Skeletal muscle satellite cell (primary cell): ENCODE measurements at regions not wholly inside any gene's neighbourhood (a gene's known extent, or its start where the extent isn't known, plus 50 kb on each side); places are given as distances from the start of the nearest gene placed in this dataset. TPM values are rescaled to one million over a fixed set of nuclear protein-coding genes. Genes with fewer than 3 reads are reported as not detected.

Experiments used
- H3K27me3 ChIP-seq: 2 replicates; pipeline ENCODE4 v1.7.0; 2013; ENCODE audit warnings: low read length; ENCODE audit not compliant: control insufficient read depth, insufficient read depth
- H3K36me3 ChIP-seq: 2 replicates; pipeline ENCODE4 v1.7.0; 2013; ENCODE audit warnings: mild to moderate bottlenecking, control low read depth, low read length; ENCODE audit not compliant: insufficient read depth
- H3K4me1 ChIP-seq: 2 replicates; pipeline ENCODE4 v1.7.0; 2013; ENCODE audit warnings: low read length; ENCODE audit not compliant: control insufficient read depth, insufficient read depth
- H3K4me2 ChIP-seq: 2 replicates; pipeline ENCODE4 v1.7.0; 2013; ENCODE audit warnings: mild to moderate bottlenecking, low read length
- H3K4me3 ChIP-seq: 2 replicates; pipeline ENCODE4 v1.7.0; 2013; ENCODE audit warnings: low read length
- H3K9ac ChIP-seq: 2 replicates; pipeline ENCODE4 v1.7.0; 2013; ENCODE audit warnings: mild to moderate bottlenecking, low read depth, low read length, moderate library complexity
- H3K9me3 ChIP-seq: replicated peaks from 2 replicates; pipeline ENCODE4 v1.7.0; 2013; ENCODE audit warnings: mild to moderate bottlenecking, control low read depth, low read length
- small RNA-seq: library from RNA; depleted of rRNA; stranded (forward); fragments of <200 nt; gene quantifications from one replicate; pipeline ENCODE3, GENCODE V24; 2012

GRCh38 chr5:8961956-8962355 is 583.9 kb downstream of the SEMA5A start:
- Histone ChIP-seq H3K9ac (no peak overlapping the region), H3K36me3 (no peaks in the 10 kb centered on the region), H3K27me3 (no peaks in the 10 kb centered on the region), H3K9me3 (no peaks in the 10 kb centered on the region), H3K4me2 (no peak overlapping the region), H3K4me3 (no peak overlapping the region), H3K4me1 (no peaks in the 10 kb centered on the region)

GRCh38 chr5:8981016-8981415 is 564.9 kb downstream of the SEMA5A start:
- Histone ChIP-seq H3K9me3 (no peaks in the 10 kb centered on the region), H3K4me3 (no peak overlapping the region), H3K36me3 (no peaks in the 10 kb centered on the region), H3K27me3 (no peaks in the 10 kb centered on the region), H3K9ac (no peak overlapping the region), H3K4me2 (no peak overlapping the region), H3K4me1 (peaks cover 3% of the 10 kb centered on the region)

- no peaks in the 10 kb centered on the region for H3K36me3 ChIP-seq
- H3K4me2 ChIP-seq: no peak overlapping the region
- no peak overlapping the region for H3K4me3 ChIP-seq
- peaks cover 3% of the 10 kb centered on the region for H3K4me1 ChIP-seq
- no peaks in the 10 kb centered on the region for H3K27me3 ChIP-seq
- no peaks in the 10 kb centered on the region for H3K9me3 ChIP-seq
- no peak overlapping the region for H3K9ac ChIP-seq
Measured at GRCh38 chr5:8981496-8981895, 564.4 kb downstream of the SEMA5A start.

GRCh38 chr5:8984386-8984785 is 561.5 kb downstream of the SEMA5A start:
- Histone ChIP-seq H3K36me3 (no peaks in the 10 kb centered on the region), H3K4me1 (peaks cover 3% of the 10 kb centered on the region)

More at GRCh38 chr5:8984386-8984785, 561.5 kb downstream of the SEMA5A start:
- no peaks in the 10 kb centered on the region for H3K27me3 ChIP-seq
- no peak overlapping the region for H3K9ac ChIP-seq
- H3K4me3 ChIP-seq: no peak overlapping the region
- no peaks in the 10 kb centered on the region for H3K9me3 ChIP-seq
- H3K4me2 ChIP-seq: no peak overlapping the region

Small RNAs in the stretch of these regions (small RNA-seq; reads per million reads assigned to genes)
- gene AC091895.1 (not detected), gene AC091912.1 (not detected), gene AC091912.2 (not detected), gene AC091932.2 (not detected), gene AC091932.4 (not detected), gene AC091953.1 (not detected), gene AC091953.2 (not detected), gene AC091953.3 (not detected), gene AC091953.5 (not detected), gene AC091965.3 (not detected), gene RNU1-76P (not detected)
